ENCODE measurements at regions not wholly inside any gene's neighbourhood (a gene's known extent, or its start where the extent isn't known, plus 50 kb on each side); places are given as distances from the start of the nearest gene placed in this dataset.
"Not testable (repeated sequence)": the region's sequence is repeated elsewhere in the genome, so short reads cannot be mapped to it uniquely, and the experiment has no call there.

DNA sequence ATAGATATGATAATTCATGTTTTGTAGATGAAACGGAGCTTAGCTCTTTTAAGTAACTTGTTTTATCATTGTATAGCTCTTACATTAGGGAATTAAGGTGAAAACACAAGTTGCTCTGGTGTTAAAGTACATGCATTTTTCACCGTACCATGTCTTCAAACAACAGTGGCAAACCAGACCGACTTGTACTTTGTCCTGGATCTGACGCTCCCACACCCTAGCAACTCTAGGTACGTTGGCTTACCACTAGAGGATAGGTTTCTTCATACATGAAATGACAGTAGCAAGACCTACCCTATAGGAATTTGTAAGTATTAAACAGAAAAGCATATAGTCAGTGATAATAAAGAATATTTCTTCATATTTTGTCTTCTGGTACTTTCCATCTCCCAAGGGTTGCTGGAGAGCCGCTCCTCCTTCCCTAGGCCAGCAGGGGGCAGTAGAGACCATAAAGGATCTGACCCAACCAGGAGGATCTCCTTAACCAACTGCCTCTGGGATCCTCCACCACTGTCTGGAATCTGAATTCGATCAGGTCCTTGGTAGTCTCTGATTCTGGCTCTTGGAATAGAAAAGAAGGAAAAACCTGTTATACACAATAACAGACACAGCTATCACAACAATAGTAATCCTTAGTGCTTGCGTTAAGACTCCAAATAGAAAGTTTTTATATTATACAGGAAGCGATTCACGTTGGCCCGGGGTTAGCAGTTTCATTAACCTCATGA, 136.7 kb downstream of the CAVIN4 start:
- peak; percentile 43 for DNase-seq (ENCODE audit: low read depth)

DNA sequence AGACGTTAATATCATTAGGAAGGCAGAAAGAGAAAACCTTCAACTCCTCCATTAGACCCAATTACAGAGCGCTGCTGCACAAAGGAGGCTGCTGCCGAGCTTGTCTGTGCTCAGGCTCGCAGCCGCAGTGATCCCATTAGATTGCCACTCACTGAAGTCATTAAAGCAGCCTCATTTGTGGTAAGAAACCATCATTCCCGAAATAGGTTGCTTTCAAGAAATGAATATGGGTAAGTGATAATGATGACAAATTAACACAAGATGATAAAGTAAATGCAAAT, 137.2 kb downstream of the CAVIN4 start:
- no peak for DNase-seq (ENCODE audit: low read depth)

- DNase-seq (ENCODE audit: low read depth), result no peak
These were observed 140.8 kb downstream of the CAVIN4 start for GRCh38 chr9:100718717-100719116.

- no peak for DNase-seq (ENCODE audit: low read depth)
These were observed 143.0 kb downstream of the CAVIN4 start for GRCh38 chr9:100720922-100721321.

GRCh38 chr9:100724886-100725285, 147.0 kb downstream of the CAVIN4 start:
- no peak for DNase-seq (ENCODE audit: low read depth)

DNA sequence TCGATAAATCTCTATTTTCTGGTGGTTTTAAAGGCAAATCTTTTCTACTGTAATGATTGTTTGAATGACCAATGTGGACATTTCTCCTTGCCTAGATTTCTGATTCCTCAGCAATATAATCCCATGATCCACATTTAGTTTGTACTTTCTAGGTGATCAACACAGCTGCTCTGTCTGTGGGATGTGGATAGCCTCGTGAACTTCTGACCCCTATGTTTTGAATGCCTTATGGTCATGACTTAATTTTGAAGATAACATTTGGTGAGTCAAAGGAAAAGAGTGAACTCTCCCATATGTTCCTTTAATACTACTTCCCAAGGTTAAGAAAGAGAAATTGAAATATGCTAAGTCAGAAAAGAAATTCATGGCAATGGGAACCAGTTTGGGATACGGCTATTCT, 147.5 kb downstream of the CAVIN4 start:
- DNase-seq (ENCODE audit: low read depth), result peak; percentile 10

DNA sequence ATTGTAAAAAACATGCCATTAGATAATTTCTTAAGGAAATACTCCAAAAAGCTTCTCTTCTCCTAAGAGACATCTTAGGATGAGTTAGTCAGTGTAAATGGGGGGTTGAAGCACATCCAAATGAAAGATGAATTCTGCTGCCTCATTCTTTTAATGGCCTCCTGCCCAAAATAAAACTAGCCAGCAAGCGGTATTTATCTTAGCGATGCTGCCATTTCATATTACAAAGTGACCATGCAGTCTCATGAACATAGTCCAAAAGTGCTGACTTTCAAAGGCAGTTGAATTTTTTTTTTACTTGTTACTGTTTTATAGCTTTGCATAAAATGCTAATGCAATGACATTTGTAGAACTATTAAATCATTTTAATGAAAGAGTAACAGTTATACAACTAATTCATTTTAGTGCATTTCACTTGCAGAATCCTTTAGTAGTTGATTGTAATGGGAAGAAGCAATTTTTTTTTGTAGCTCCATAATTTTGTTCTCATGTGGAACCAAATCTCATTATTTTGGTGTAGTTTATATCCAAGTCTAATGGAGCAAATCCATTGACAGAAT, 151.5 kb downstream of the CAVIN4 start:
- no peak for DNase-seq (ENCODE audit: low read depth)

DNA sequence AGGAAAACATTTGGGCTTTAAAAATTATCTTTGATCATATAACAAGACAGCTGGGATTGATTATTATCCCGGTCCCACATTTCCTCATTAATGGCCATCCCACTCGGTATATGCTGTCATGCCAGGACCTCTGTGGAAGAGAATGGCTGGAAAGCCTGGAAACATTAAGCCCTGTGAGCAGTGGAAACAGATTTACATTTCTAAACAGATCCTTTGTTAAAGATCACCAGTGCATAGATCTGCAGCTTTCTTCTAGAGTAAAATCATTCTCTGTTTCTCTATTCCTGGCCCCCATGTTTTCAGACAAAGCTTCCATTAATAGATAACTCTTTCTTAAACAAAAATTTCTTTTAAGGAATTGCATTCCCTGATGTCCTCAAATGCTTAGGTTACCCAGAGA, 152.2 kb downstream of the CAVIN4 start:
- DNase-seq (ENCODE audit: low read depth), result no peak

GRCh38 chr9:100731038-100731556, 153.2 kb downstream of the CAVIN4 start:
- DNase-seq (ENCODE audit: low read depth), result no peak

DNA sequence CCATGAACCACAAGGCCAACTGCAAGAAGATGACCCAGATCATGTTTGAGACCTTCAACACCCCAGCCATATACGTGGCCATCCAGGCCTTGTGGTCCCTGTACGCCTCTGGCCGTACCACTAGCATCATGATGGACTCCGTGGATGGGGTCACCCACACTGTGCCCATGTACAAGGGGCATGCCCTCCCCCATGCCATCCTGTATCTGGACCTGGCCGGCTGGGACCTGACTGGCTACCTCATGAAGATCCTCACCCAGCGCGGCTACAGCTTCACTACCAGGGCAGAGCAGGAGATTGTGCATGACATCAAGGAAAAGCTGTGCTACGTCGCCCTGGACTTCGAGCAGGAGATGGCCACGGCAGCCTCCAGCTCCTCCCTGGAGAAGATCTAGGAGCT, 153.7 kb downstream of the CAVIN4 start:
- no peak for DNase-seq (ENCODE audit: low read depth)

GRCh38 chr9:100739208-100739607, 161.3 kb downstream of the CAVIN4 start:
- DNase-seq (ENCODE audit: low read depth), result no peak

GRCh38 chr9:100739666-100740065, 161.8 kb downstream of the CAVIN4 start:
- no peak for DNase-seq (ENCODE audit: low read depth)

- not testable (repeated sequence) for DNase-seq (ENCODE audit: low read depth)
These were observed 171.1 kb downstream of the CAVIN4 start for GRCh38 chr9:100748930-100749329.

- DNase-seq (ENCODE audit: low read depth), result no peak
These were observed 178.3 kb downstream of the CAVIN4 start for GRCh38 chr9:100756217-100756616.

GRCh38 chr9:100759215-100759614, 181.3 kb downstream of the CAVIN4 start:
- DNase-seq (ENCODE audit: low read depth), result no peak

DNA sequence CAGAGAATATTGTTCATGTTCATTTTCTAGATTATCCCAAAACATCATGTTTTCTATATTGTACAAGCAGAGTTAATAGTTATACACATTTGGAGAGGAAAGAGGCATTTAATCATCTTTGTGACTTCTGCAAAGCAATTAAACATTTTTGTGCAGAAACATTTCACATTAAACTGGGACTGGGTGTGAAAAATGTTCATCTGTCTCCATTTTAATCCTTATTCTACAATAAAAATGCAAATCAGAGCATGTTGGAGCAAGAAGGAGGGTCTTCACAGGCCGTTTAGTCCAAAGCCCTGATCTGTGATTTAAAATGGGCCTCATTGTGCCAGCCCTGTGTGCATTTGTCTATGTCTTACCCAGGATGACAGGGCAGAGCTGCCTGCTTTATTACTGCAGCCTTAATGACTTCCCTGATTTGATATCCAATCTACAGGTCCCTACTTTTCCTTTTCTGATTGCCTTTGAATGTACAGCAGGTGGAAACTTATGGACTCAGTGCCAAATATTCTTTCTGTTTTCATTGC, 183.5 kb downstream of the CAVIN4 start:
- DNase-seq (ENCODE audit: low read depth), result no peak

DNA sequence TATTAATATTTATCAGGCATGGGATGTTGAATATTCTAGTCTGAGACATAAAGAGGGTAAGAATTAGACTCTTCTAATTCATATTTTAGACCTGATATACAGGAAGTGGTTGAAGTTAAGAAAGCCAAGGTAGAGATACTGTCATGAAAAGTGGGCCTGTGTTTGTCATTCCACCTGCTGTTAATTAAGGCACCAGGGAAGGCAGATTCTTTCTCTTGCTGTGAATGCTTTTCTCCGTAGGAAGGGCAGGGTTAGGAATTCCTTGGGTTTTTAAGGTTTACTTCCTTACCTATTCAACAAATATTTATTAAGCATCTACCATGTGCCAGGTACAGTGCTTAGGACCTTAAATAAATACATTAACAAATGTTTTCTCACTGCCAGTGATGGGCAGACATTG, 196.4 kb downstream of the CAVIN4 start:
- no peak for DNase-seq (ENCODE audit: low read depth)

DNA sequence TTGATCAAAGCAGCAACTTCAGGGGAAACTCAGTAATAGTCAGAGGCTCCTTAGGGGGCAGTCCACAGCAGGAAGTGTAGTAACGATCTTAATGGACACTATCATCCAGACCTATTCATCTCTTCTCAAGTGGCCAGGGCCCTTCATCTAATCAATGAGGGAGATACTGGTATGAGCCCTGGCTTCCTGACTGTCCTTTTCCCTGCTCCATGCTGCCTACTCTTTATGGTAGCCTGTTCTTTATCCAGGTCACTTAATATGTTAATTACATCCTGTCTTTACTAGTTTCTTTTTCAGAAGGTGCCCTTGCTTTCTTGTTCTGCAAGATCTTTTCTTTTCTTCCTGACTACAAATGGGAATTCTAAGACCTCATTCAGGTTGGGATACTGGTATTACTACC, 197.1 kb downstream of the CAVIN4 start:
- no peak for DNase-seq (ENCODE audit: low read depth)

DNA sequence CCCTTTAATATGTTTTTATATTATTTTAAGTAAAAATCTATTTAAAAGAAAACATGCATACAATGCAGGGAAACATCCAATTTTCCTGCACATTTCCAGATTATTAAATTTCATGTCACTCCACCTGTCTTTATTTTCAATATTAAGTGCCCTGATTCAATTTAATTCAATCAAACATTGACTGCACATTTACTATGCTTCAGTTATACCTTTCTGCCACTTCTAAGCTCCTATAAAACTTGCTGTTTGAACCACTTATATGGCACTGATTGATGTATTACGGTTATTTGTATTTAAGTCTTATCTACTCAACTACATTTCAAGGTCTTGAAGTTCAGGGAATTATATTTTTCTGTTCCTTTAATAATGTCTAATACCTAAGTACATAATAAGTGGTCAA, 198.0 kb downstream of the CAVIN4 start:
- no peak for DNase-seq (ENCODE audit: low read depth)

DNA sequence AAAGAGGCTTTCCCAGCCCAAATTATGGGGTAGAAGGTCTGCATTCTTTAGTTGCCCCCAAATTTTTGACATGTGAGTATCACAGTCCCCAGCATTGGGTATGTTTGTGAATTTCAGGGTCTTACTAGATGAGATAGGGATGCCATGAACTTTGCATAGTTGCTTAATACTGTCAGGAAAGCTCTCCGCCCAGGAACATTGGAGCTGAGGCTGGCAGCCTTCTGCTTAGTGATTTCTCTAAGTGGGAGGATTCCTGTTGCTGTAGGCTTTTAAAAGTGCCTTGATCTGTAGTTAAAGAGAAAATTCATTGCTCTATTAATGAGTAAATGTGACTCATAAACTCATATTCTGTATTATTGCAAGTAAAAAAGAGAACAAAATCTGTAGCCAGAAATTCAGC, 206.9 kb downstream of the CAVIN4 start:
- no peak for DNase-seq (ENCODE audit: low read depth)

DNA sequence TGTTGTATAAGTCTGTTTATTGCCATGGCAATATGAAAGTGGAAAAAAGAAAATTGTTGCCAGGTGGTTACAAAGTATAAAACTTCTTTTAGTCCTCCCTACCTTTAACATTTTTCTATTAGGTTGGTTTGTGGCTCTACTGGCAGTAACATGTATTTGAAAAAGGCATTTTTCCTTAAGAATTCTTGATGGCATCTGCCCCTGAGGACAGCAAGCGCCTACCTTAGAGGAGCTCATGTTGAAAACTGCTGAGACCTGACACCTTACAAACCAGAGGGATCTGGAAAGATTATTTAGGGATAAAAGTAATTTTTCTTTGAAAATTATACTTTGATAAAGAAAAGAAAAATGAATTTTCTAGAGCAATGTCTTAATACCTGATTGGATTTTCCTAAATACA, 208.1 kb downstream of the CAVIN4 start:
- no peak for DNase-seq (ENCODE audit: low read depth)

- no peak for DNase-seq (ENCODE audit: low read depth)
These were observed 216.9 kb downstream of the CAVIN4 start for GRCh38 chr9:100794738-100795269.

DNA sequence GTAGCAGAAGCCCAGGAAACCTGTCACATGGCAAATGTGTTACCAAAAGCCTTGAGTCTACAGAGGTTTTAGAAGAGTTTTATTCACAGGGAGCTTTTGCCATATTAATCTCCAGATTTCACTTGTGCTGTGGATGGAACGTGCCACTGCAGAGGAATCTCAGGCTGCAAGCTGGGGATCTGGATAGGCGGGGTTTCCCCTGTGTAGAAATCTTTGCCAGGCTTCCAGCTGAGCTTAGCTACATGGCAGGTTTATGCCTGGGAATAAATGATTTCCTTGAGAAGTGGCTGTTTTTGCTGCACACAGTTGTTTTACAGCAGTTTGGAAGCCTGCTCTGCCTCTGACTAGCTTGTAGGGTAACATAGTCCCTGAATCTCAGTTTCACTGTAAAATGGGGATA, 224.6 kb upstream of the PLPPR1 start:
- DNase-seq (ENCODE audit: low read depth), result no peak

All from LHCN-M2 (cell line).